GM21360 (cell line): ENCODE measurements at regions not wholly inside any gene's neighbourhood (a gene's known extent, or its start where the extent isn't known, plus 50 kb on each side); places are given as distances from the start of the nearest gene placed in this dataset.
A peak's percentile ranks its signal among the peaks of the same experiment; 100 is the strongest.

Experiments used
- ATAC-seq: cut with Tn5 transposase; IDR thresholded peaks from one replicate; pipeline ENCODE4 v1.9.1; 2021; ENCODE audit warnings: mild to moderate bottlenecking, moderate library complexity; ENCODE audit not compliant: unreplicated experiment

- ATAC-seq: no peak
These were observed 49.8 kb downstream of the ABCC12 start for GRCh38 chr16:48105976-48106375.

DNA sequence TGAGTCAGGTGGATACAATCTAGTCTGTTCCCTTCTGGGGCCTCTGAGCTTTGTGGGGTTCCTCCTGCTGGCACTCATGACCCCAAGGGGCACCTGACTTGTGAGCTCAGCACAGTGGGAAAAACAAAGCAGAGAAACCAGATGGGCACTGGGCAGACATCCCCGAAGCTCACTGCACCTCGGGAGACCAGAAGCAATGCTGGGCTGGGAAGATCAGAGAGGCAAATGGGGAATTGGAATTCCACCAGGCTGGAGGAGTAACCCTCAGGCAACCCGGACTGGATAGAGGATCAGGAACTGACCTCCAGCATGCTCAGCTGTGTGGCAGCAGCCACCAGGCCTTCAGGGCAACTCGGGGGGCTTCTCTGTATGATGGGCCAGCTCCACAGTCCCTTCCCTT lies 50.3 kb downstream of the ABCC12 start:
- ATAC-seq: no peak

DNA sequence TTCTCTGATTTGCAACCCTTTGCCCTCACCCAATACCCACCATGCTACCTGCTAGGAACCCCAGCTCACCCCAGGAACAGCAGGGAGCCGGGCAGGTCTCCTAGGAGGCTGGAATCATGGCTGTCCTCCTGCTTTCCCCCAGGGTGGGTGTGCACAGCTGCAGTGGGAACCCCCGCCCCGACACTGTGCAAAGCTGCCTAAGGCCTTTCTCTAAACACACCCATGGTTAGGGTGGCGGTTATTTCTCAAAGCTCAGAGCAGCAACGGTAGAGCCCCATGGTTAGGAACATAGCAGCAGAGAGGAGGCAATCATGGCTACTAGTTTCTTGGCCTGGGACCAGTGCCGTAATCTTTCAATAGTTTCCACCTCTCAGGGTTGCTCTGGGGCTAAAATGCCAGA lies 52.2 kb downstream of the ABCC12 start:
- no peak for ATAC-seq

DNA sequence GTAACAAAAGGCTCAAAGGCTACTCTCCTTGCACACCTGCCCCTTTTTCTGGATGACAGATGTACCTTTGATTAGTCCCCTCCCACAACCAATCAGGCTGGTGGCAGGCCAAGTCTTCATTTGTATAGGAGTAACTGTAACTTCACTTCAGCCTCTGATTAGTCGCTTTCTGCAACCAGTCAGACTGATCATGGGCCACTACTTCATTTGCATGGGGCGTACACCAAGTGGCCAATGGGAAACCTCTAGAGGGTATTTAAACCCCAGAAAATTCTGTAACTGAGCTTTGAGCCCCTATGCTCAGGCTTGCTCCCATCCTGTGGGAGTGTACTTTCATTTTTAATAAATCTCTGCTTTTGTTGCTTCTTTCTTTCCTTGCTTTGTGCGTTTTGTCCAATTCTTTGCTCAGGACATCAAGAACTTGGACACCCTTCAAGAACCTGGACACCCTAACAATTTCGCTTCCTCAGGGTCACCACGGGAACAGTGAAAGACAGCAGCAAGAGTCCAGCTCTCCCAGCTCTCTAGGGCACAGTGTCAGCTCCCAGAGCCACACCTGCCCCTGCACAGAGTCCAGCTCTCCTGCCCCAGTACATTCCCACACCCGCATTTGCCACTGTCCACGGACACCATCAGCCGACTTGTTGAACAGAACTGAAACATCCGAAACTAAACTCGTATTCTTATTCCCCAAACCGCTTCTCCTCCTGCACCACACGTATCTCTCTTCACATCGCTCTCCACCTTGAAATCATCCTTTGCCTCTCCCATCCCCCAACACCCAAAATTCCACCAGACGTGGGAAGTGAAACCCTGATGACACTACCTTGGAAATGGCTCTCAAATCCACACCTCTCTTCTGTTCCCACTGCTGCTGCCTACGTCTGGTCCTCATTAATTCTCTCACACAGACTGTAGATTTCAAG lies 53.4 kb downstream of the ABCC12 start:
- ATAC-seq: no peak

DNA sequence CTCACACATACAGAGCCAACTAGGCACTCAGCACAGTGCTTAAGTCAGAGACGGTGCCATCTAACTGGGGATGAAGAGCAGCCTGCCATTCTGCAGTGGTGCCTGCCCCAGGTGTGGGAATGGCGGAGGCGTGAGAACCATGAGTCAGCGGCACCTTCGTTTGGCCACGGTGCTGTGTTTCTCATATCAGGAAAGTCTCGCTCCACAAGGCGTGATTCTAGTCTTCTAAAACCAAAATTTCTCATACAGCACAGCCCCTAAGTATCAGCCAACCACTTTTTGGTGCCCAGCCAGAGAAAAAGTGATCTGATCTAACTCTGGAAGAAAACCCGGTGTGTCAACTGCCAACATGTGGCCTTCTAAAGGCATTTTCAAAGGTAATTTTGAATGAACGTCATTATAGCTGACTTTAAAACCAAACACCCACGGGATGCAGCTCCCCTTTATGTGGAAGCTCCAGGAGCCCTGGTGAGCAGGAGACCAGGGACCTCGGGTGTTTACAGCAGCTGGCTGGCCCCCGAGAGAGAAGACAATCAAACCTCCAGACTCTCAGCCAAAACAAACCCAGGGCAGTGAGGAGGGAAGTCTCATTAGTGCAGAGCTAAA lies 54.6 kb downstream of the ABCC12 start:
- ATAC-seq: peak; percentile 83

- no peak for ATAC-seq
These were observed 56.3 kb downstream of the ABCC12 start for GRCh38 chr16:48099455-48099854.

- no peak for ATAC-seq
These were observed 57.3 kb downstream of the ABCC12 start for GRCh38 chr16:48098472-48098871.

DNA sequence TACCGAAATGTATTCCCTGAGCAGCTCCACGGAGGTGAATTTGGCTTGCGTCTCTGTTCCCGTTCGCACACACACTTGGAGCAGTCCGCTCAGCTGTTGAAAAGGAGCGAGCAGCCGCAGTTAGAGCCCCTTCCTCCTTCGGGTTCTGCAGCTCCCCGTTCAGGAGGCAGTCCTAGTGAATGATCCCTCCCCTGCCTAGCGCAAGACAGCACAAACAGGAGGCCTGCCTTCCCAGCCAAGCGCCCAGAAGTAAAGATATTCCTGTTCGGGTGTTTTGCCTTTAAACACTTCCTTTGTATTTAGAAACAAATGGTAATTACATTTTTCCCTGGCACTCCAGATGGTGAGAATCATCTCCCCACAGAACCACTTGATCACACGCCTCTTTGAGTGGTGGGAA lies 64.7 kb downstream of the ABCC12 start:
- no peak for ATAC-seq

DNA sequence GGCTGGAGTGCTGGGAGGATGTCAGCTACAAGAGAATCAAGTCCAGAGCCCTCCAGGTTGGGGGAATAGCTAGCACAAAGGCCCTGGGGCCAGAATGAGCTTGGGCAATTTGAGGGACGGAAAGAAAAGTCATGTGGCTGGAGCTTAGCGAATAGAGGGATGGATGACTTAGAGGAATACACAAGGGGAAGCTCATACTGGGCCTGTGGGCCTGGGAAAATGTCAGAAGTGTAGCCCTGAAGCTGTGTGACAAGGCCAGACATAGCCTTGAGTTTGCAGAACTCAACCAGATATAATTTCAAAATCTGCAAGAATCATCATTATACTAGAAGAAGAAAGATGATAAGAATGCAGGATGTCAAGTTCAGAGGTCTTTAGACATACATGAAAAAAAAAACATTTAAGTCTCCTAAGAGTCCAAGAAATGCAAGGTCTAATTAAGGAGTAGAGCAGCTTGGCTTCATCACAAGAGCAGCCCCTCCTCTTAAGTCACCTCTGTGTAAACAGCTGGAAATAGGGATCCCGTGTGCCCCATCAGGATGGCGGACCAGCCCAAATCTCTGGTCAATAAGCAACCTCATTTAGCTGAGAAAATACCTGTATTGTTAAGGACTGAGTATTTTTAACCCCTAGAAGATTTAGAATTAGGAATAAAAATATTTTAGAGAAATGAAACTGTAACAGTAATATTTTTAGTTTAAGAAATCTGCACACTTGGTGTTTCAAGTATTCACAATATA lies 66.6 kb downstream of the ABCC12 start:
- no peak for ATAC-seq

DNA sequence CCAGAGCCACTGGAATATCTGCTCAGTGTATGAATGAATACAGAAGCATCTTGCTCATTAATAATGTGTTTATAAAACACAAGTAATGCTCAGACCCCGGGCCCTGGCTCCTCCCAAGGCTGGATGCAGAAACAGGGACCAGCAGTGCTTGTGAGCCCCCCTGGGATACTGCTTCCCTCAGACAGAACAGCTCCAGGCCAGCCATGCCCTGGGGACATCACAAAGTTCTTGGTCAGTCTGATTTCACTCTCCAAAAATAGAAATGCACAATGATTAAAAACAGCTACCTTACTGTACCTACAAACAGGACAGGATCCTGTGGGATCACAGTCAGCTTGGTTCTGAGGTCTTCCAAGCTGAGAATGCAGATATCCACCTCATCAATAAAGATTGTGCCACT lies 68.2 kb downstream of the ABCC12 start:
- no peak for ATAC-seq

GRCh38 chr16:48086422-48086821 lies 69.4 kb downstream of the ABCC12 start:
- no peak for ATAC-seq

DNA sequence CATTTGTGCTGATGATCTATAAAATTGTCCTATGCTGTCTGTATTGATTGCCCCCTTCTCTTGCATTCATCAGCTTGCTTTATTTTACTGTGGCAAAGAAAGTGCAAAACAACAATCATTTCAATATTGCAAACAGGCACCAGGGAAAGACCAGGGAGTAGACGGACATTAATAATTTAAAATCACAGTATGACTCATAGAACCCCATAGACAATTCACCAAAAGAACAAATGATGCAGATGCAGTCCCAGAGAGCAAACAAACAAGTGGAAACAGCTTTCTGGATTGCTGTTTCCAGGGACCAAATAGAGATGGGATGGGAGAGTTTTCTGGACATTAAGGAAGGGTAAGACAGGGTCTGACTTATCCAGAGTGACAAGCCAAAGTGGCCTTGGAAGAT lies 70.1 kb downstream of the ABCC12 start:
- no peak for ATAC-seq

- ATAC-seq: no peak
These were observed 71.0 kb downstream of the ABCC12 start for GRCh38 chr16:48084826-48085225.

- ATAC-seq: no peak
These were observed 73.3 kb downstream of the ABCC12 start for GRCh38 chr16:48082516-48082915.

DNA sequence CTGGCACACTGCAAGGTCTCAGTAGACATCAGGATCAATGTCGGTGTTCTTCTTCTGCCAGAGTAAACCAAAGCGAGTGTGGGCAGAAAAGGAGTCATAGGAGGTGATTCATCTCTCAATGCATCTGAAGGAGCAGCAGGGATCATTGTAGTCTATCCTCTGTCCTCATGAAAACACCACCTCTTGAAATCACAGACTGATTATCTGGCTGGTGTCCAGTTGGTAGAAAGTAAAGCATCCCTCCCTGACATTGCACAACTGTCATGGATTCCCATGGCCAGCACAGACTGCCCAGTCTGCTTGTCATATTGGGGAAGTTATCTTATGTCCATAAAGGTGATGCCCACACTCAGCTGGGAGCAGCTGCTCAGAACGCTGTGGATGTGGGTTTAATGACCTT lies 74.1 kb downstream of the ABCC12 start:
- no peak for ATAC-seq

- ATAC-seq: no peak
These were observed 79.3 kb downstream of the ABCC12 start for GRCh38 chr16:48076455-48077012.

GRCh38 chr16:48075398-48075797 lies 80.4 kb downstream of the ABCC12 start:
- no peak for ATAC-seq

DNA sequence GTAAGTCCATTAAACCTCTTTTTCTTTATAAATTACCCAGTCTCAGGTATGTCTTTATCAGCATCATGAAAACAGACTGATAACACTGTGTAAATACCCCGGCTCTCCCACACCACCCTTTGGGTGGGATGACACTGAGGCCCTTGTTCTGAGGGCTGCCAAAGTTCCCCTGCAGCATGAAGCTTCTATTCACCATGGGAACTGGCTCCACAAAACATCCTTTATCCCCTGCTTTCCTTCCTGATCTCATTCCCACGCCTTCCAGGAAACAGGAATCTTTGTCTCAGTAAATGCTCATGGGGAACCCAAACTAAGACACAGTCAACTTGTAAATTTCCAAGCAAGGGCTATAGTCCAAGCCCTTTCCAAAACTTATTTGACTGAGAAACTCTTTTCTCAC lies 88.4 kb downstream of the ABCC12 start:
- ATAC-seq: no peak

- no peak for ATAC-seq
These were observed 90.8 kb downstream of the ABCC12 start for GRCh38 chr16:48064971-48065370.

DNA sequence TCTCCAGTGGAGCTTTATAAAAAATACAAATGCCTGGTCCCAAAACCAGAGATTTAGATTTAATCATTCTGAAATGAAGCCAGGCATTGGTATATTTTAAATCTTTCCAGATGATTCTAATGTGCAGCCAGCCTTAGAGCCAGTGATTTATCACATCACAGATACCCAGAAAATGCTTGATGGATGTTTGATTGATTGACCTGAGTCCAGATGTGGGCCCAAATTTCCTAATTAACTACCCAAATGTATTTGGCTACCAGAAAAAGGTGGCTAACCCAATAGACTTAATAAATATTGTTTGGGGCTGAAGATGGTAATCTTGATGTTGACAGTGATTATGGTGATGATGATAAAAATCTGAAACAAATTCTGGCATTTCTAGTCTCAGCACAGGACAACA lies 93.1 kb downstream of the ABCC12 start:
- ATAC-seq: no peak

DNA sequence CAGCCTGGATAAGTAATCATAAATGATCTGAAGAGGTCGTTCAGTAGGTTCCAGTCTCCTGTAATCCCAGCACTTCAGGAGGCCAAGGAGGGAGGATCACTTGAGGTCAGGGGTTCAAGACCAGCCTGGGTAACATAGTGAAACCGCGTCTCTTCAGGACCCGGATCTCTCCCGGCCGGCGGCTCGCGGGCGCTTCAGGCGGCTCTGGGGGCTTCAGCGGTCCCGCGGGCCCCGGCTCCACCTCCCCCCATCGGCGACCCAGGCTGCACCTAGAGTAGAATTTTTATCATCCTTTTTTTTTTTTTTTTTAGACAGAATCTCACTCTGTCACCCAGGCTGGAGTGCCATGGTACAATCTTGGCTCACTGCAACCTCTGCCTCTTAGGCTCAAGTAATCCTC lies 95.9 kb downstream of the ABCC12 start:
- no peak for ATAC-seq
